ENCODE measurements at regions not wholly inside any gene's neighbourhood (a gene's known extent, or its start where the extent isn't known, plus 50 kb on each side); places are given as distances from the start of the nearest gene placed in this dataset.

DNA sequence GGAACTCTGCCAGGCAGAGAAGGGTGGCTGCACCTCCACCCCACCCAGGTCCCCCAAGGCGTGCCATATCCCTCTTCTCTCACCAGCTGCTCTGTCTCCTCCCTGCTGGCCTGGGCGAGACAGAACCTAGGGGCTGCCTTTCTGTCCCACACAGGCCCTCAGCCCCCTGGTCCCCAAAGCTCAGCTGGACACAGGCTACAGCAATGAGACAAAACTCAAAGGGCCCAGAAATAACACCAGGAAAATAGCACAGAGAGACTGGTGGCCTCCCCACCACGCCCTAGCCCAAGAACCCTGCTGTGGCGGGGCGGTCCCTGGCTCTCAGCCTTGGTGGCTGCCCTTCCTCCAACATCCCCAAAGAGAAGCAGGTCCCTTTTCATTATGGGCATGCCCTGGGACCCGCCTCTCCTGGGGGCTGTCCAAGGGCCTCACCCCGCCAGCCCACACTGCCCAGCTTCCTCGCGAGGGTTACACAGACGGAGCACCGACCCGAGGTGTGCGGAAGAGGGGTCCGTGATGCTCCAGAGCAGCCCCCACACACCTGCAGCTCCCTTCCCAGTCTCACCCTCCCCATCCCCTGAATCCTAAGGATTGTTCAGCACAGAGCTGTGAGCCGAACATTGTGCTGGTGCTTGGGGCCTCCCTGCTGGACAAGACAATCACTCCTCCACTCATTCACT lies 67.7 kb upstream of the HMX1 start (continued):
- TF ChIP-seq, protein P1, sequence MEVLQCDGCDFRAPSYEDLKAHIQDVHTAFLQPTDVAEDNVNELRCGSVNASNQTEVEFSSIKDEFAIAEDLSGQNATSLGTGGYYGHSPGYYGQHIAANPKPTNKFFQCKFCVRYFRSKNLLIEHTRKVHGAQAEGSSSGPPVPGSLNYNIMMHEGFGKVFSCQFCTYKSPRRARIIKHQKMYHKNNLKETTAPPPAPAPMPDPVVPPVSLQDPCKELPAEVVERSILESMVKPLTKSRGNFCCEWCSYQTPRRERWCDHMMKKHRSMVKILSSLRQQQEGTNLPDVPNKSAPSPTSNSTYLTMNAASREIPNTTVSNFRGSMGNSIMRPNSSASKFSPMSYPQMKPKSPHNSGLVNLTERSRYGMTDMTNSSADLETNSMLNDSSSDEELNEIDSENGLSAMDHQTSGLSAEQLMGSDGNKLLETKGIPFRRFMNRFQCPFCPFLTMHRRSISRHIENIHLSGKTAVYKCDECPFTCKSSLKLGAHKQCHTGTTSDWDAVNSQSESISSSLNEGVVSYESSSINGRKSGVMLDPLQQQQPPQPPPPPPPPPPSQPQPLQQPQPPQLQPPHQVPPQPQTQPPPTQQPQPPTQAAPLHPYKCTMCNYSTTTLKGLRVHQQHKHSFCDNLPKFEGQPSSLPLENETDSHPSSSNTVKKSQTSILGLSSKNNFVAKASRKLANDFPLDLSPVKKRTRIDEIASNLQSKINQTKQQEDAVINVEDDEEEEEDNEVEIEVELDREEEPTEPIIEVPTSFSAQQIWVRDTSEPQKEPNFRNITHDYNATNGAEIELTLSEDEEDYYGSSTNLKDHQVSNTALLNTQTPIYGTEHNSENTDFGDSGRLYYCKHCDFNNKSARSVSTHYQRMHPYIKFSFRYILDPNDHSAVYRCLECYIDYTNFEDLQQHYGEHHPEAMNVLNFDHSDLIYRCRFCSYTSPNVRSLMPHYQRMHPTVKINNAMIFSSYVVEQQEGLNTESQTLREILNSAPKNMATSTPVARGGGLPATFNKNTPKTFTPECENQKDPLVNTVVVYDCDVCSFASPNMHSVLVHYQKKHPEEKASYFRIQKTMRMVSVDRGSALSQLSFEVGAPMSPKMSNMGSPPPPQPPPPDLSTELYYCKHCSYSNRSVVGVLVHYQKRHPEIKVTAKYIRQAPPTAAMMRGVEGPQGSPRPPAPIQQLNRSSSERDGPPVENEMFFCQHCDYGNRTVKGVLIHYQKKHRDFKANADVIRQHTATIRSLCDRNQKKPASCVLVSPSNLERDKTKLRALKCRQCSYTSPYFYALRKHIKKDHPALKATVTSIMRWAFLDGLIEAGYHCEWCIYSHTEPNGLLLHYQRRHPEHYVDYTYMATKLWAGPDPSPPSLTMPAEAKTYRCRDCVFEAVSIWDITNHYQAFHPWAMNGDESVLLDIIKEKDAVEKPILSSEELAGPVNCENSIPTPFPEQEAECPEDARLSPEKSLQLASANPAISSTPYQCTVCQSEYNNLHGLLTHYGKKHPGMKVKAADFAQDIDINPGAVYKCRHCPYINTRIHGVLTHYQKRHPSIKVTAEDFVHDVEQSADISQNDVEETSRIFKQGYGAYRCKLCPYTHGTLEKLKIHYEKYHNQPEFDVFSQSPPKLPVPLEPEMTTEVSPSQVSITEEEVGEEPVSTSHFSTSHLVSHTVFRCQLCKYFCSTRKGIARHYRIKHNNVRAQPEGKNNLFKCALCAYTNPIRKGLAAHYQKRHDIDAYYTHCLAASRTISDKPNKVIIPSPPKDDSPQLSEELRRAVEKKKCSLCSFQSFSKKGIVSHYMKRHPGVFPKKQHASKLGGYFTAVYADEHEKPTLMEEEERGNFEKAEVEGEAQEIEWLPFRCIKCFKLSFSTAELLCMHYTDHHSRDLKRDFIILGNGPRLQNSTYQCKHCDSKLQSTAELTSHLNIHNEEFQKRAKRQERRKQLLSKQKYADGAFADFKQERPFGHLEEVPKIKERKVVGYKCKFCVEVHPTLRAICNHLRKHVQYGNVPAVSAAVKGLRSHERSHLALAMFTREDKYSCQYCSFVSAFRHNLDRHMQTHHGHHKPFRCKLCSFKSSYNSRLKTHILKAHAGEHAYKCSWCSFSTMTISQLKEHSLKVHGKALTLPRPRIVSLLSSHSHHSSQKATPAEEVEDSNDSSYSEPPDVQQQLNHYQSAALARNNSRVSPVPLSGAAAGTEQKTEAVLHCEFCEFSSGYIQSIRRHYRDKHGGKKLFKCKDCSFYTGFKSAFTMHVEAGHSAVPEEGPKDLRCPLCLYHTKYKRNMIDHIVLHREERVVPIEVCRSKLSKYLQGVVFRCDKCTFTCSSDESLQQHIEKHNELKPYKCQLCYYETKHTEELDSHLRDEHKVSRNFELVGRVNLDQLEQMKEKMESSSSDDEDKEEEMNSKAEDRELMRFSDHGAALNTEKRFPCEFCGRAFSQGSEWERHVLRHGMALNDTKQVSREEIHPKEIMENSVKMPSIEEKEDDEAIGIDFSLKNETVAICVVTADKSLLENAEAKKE (CRISPR knock-in tag; IDR thresholded peaks at IDR 0.05) = no peak
- TF ChIP-seq STAT1 (IDR thresholded peaks at IDR 0.05; ENCODE audit: unreplicated experiment) (no peak), EZH2 (IDR thresholded peaks at IDR 0.05; ENCODE audit: low read depth, unreplicated experiment) (no peak), NANOG (IDR thresholded peaks at IDR 0.05; ENCODE audit: borderline replicate concordance) (no peak), ZNF114 (CRISPR knock-in tag; IDR thresholded peaks at IDR 0.05) (no peak), ETS1 (IDR thresholded peaks at IDR 0.05) (no peak)
- TF ChIP-seq, protein P2, sequence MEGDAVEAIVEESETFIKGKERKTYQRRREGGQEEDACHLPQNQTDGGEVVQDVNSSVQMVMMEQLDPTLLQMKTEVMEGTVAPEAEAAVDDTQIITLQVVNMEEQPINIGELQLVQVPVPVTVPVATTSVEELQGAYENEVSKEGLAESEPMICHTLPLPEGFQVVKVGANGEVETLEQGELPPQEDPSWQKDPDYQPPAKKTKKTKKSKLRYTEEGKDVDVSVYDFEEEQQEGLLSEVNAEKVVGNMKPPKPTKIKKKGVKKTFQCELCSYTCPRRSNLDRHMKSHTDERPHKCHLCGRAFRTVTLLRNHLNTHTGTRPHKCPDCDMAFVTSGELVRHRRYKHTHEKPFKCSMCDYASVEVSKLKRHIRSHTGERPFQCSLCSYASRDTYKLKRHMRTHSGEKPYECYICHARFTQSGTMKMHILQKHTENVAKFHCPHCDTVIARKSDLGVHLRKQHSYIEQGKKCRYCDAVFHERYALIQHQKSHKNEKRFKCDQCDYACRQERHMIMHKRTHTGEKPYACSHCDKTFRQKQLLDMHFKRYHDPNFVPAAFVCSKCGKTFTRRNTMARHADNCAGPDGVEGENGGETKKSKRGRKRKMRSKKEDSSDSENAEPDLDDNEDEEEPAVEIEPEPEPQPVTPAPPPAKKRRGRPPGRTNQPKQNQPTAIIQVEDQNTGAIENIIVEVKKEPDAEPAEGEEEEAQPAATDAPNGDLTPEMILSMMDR (conservative IDR thresholded peaks at IDR 0.05; ENCODE audit: low read depth in 2 of 2) = no peak
